ENCODE measurements at regions not wholly inside any gene's neighbourhood (a gene's known extent, or its start where the extent isn't known, plus 50 kb on each side); places are given as distances from the start of the nearest gene placed in this dataset.
"Not testable (repeated sequence)": the region's sequence is repeated elsewhere in the genome, so short reads cannot be mapped to it uniquely, and the experiment has no call there.

DNA sequence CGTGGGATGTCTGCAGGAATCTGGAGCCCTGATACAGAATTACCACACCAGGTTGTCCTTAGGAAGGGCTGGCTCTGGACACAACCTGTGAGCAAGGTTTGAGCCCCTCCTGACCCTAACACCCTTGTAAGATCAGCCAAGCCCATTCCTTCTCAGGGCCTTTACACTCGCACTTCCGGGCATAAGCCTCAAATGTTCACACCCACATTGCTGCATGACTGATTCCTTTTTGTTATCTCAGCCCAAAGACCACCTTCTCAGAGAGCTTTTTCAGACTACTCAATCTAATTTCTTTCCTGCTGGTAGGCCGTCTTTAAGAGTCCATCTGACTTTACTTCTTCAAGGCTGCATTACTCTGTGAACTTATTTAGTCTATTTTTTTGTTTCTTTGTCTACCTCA, 464.0 kb upstream of the SPRED2 start:
- Mint-ChIP-seq H3K36me3 (ENCODE audit: low read depth) (no peaks in the 10 kb centered on the region), H3K4me3 (no peak overlapping the region), H3K4me1 (no peaks in the 10 kb centered on the region), H3K27me3 (no peaks in the 10 kb centered on the region), H3K9me3 (peaks cover 8% of the 10 kb centered on the region), H3K27ac (no peak overlapping the region)
- DNase-seq = no peak
- intact Hi-C loops (cut with micrococcal nuclease) = no loop called here

DNA sequence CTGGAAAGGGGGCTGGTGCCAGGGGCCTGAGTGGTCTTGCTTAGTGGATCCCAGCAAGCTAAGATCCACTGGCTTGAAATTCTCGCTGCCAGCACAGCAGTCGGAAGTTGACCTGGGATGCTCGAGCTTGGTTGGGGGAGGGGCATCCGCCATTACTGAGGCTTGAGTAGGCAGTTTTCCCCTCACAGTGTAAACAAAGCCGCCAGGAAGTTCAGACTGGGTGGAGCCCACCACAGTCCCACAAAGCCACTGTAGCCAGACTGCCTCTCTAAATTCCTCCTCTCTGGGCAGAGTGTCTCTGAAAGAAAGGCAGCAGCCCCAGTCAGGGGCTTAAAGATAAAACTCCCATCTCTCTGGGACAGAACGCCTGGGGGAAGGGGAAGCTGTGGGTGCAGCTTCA, 457.7 kb upstream of the SPRED2 start:
- intact Hi-C loops (cut with micrococcal nuclease); H3K4me3 Mint-ChIP-seq; H3K27me3 Mint-ChIP-seq; H3K27ac Mint-ChIP-seq; H3K4me1 Mint-ChIP-seq; H3K36me3 Mint-ChIP-seq (ENCODE audit: low read depth); DNase-seq: not testable (repeated sequence)
- peaks cover 14% of the 10 kb centered on the region for H3K9me3 Mint-ChIP-seq

- intact Hi-C loops (cut with micrococcal nuclease) = no loop called here
- Mint-ChIP-seq H3K27me3 (no peaks in the 10 kb centered on the region), H3K27ac (no peak overlapping the region), H3K4me1 (no peaks in the 10 kb centered on the region), H3K36me3 (ENCODE audit: low read depth) (no peaks in the 10 kb centered on the region), H3K4me3 (no peak overlapping the region), H3K9me3 (no peaks in the 10 kb centered on the region)
- no peak for DNase-seq
Observed at GRCh38 chr2:65885266-65885665, 452.9 kb upstream of the SPRED2 start.

- no peaks in the 10 kb centered on the region for H3K4me1 Mint-ChIP-seq
- no peaks in the 10 kb centered on the region for H3K36me3 Mint-ChIP-seq (ENCODE audit: low read depth)
- H3K9me3 Mint-ChIP-seq = no peaks in the 10 kb centered on the region
- H3K4me3 Mint-ChIP-seq = no peak overlapping the region
- no peaks in the 10 kb centered on the region for H3K27me3 Mint-ChIP-seq
- intact Hi-C loops (cut with micrococcal nuclease) = no loop called here
- no peak overlapping the region for H3K27ac Mint-ChIP-seq
- DNase-seq = no peak
Observed at GRCh38 chr2:65881592-65881991, 449.2 kb upstream of the SPRED2 start.

GRCh38 chr2:65880436-65880835, 448.0 kb upstream of the SPRED2 start:
- Mint-ChIP-seq H3K4me1 (no peaks in the 10 kb centered on the region), H3K27ac (no peak overlapping the region), H3K27me3 (no peaks in the 10 kb centered on the region), H3K4me3 (no peak overlapping the region), H3K36me3 (ENCODE audit: low read depth) (no peaks in the 10 kb centered on the region), H3K9me3 (no peaks in the 10 kb centered on the region)
- intact Hi-C loops (cut with micrococcal nuclease) = no loop called here
- no peak for DNase-seq

GRCh38 chr2:65878011-65878340, 445.6 kb upstream of the SPRED2 start:
- intact Hi-C loops (cut with micrococcal nuclease) = no loop called here
- H3K36me3 Mint-ChIP-seq (ENCODE audit: low read depth) = no peaks in the 10 kb centered on the region

DNA sequence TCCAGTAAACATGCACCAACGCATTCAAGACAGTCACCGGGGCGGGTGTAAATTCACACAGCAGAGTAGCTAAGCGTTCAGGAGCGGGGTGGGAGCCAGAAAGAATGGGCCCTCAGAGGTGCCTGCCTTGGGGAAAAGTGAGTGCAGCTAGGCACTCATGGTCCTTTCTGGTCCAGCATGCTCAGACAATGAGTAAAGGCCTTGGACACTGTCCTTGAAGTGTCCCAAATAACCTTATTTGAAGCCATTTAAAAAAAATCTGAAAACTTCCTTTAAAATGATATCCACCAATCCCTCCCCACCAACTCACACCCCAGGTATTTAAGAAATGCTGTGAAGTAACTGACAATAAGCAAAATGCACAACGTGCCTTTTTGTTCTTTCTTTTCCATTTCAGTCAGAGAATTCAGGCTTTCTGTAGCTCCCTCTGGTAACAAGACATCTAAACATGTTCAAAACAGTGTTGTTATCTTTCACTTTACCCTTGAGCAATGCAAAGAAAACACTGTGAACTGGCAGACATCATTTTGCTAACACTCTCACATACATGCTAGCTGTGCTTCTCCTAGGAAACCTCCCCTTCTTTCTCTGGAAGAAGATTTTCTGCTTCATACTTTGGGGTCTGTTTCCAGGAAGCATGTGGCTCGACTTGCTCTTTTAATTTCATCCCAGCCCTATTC, 445.1 kb upstream of the SPRED2 start:
- Mint-ChIP-seq H3K36me3 (ENCODE audit: low read depth) (no peaks in the 10 kb centered on the region), H3K4me1 (no peaks in the 10 kb centered on the region), H3K27ac (no peak overlapping the region), H3K9me3 (no peaks in the 10 kb centered on the region), H3K4me3 (no peak overlapping the region), H3K27me3 (no peaks in the 10 kb centered on the region)
- DNase-seq = no peak
- intact Hi-C loops (cut with micrococcal nuclease) = no loop called here

More at GRCh38 chr2:65878011-65878340, 445.6 kb upstream of the SPRED2 start:
- Mint-ChIP-seq H3K4me1 (no peaks in the 10 kb centered on the region), H3K9me3 (no peaks in the 10 kb centered on the region), H3K4me3 (no peak overlapping the region), H3K27me3 (no peaks in the 10 kb centered on the region), H3K27ac (no peak overlapping the region)
- no peak for DNase-seq

DNA sequence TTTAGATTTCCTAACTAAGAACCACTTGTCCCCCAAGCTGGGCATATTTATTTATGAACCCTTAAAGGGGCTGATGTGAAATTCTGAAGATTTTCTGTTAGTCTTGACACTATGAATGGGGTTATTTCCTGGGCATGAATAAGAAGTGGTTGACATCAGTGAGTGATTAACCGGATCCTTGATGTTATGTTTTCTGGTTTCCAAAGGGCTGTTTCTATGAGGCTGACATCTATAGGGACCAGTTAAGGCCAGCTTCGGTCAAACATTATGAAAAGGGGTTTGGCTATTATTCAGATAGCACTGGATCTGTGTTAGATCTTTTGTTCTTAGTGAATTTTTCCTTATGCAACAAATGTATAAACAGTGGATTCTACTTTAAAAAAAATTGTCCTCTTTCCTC, 443.7 kb upstream of the SPRED2 start:
- Mint-ChIP-seq H3K27me3 (no peaks in the 10 kb centered on the region), H3K36me3 (ENCODE audit: low read depth) (no peaks in the 10 kb centered on the region), H3K9me3 (no peaks in the 10 kb centered on the region), H3K4me3 (no peak overlapping the region), H3K4me1 (no peaks in the 10 kb centered on the region), H3K27ac (no peak overlapping the region)
- no peak for DNase-seq
- intact Hi-C loops (cut with micrococcal nuclease) = no loop called here

DNA sequence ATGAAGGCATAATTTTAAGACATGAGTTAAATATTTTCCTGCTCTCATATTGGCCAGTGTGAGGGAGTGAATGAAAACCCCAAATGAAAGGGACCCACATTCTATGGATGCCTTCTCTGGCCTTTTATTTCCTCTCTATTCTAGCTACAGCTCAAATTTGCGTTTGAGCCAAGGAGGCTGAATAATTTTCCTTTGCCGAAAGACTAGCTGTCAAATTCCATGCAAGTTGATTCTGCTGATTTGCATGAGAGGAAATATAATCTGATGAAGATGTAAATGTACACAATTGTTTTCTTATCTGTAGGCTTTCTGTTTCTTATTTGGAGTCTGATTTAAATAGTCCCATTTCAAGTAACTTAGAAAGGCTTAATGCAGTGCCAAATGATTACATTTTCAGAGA, 438.4 kb upstream of the SPRED2 start:
- Mint-ChIP-seq H3K4me1 (no peaks in the 10 kb centered on the region), H3K27me3 (no peaks in the 10 kb centered on the region), H3K9me3 (no peaks in the 10 kb centered on the region), H3K4me3 (no peak overlapping the region), H3K27ac (no peak overlapping the region), H3K36me3 (ENCODE audit: low read depth) (no peaks in the 10 kb centered on the region)
- intact Hi-C loops (cut with micrococcal nuclease) = no loop called here
- DNase-seq = no peak

- Mint-ChIP-seq H3K4me1 (no peaks in the 10 kb centered on the region), H3K27me3 (no peaks in the 10 kb centered on the region), H3K36me3 (ENCODE audit: low read depth) (no peaks in the 10 kb centered on the region), H3K4me3 (no peak overlapping the region), H3K27ac (no peak overlapping the region), H3K9me3 (no peaks in the 10 kb centered on the region)
- intact Hi-C loops (cut with micrococcal nuclease) = no loop called here
- no peak for DNase-seq
Observed at GRCh38 chr2:65869296-65869695, 436.9 kb upstream of the SPRED2 start.

DNA sequence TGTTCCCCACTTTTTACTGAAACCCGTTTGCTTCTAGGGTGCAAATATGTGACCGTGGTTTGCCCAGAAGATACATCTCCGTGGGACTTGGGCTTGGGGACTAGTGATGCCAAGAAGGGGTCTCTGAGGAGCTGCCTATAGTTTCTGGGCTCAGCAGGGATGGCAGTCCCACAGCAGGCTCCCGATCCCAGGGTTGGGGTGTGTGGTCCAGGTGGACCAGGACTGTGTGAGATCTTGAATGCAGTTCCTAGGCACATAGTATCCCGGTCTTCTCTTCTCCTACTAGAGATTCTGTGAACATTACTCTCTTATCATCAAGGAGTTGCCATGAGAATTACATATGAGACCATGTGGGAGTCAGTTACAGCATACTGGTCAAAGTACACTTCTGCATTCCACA, 435.8 kb upstream of the SPRED2 start:
- H3K36me3 Mint-ChIP-seq (ENCODE audit: low read depth) = no peaks in the 10 kb centered on the region
- intact Hi-C loops (cut with micrococcal nuclease) = no loop called here
- H3K4me1 Mint-ChIP-seq = no peaks in the 10 kb centered on the region
- no peaks in the 10 kb centered on the region for H3K27me3 Mint-ChIP-seq
- H3K4me3 Mint-ChIP-seq = no peak overlapping the region
- no peak overlapping the region for H3K27ac Mint-ChIP-seq
- no peak for DNase-seq
- no peaks in the 10 kb centered on the region for H3K9me3 Mint-ChIP-seq

DNA sequence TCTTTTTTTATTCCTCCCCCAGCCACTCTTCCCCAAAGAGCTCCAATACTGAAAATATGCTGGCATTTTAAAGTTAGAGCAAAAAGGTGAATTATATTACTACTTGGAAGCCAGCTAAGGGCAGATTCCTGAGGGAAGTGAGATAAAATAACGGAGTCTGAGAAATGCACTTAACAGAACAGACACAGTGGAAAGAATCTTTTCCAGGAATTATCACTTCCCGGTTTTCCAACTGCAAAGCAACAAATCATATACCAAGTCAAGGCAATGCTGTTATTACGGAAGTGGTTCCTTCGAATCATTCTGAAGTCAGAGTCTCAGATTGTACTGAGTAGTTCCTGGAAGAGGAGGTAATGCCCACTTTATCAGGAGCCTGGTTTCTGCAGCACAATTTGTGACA, 435.0 kb upstream of the SPRED2 start:
- no peaks in the 10 kb centered on the region for H3K4me1 Mint-ChIP-seq
- no peak overlapping the region for H3K27ac Mint-ChIP-seq
- H3K4me3 Mint-ChIP-seq = no peak overlapping the region
- H3K36me3 Mint-ChIP-seq (ENCODE audit: low read depth) = no peaks in the 10 kb centered on the region
- no peaks in the 10 kb centered on the region for H3K9me3 Mint-ChIP-seq
- intact Hi-C loops (cut with micrococcal nuclease) = no loop called here
- DNase-seq = no peak
- no peaks in the 10 kb centered on the region for H3K27me3 Mint-ChIP-seq

DNA sequence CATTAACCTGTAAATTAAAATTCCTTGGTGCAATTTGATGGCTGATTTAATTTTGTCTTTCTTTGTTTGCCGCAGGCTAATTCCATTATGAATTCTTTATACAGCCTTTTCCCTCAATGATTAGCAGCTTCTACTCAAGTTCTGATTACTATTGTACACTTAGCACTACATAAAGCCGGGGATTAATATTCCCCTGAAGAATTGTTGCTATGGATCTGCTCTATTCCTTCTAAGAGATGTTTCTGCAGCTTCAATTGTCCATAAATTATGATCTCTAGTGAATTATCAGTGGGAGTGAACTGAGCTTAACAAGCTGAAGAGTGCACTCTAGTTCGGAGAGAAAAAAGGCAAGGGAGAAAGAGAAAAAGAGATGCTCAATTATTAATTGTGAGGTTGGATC, 433.7 kb upstream of the SPRED2 start:
- Mint-ChIP-seq H3K9me3 (no peaks in the 10 kb centered on the region), H3K27ac (no peak overlapping the region), H3K4me3 (no peak overlapping the region), H3K27me3 (no peaks in the 10 kb centered on the region), H3K4me1 (no peaks in the 10 kb centered on the region), H3K36me3 (ENCODE audit: low read depth) (no peaks in the 10 kb centered on the region)
- DNase-seq = no peak
- intact Hi-C loops (cut with micrococcal nuclease) = no loop called here

GRCh38 chr2:65864619-65865018, 432.2 kb upstream of the SPRED2 start:
- Mint-ChIP-seq H3K9me3 (no peaks in the 10 kb centered on the region), H3K27ac (no peak overlapping the region), H3K36me3 (ENCODE audit: low read depth) (no peaks in the 10 kb centered on the region), H3K4me3 (no peak overlapping the region), H3K27me3 (no peaks in the 10 kb centered on the region), H3K4me1 (no peaks in the 10 kb centered on the region)
- intact Hi-C loops (cut with micrococcal nuclease) = no loop called here
- no peak for DNase-seq

- Mint-ChIP-seq H3K36me3 (ENCODE audit: low read depth) (no peaks in the 10 kb centered on the region), H3K4me1 (no peaks in the 10 kb centered on the region), H3K9me3 (no peaks in the 10 kb centered on the region), H3K4me3 (no peak overlapping the region), H3K27ac (no peak overlapping the region), H3K27me3 (no peaks in the 10 kb centered on the region)
- intact Hi-C loops (cut with micrococcal nuclease) = no loop called here
- no peak for DNase-seq
Observed at GRCh38 chr2:65863713-65864112, 431.3 kb upstream of the SPRED2 start.

Data from activated CD4-positive, alpha-beta T cell treated with anti-CD3 and anti-CD28 coated beads, Interleukin-2, amount 10 ng/mL, durations not matched to agents 24 days and 14 days (primary cell).